ENCODE measurements at regions not wholly inside any gene's neighbourhood (a gene's known extent, or its start where the extent isn't known, plus 50 kb on each side); places are given as distances from the start of the nearest gene placed in this dataset.

DNA sequence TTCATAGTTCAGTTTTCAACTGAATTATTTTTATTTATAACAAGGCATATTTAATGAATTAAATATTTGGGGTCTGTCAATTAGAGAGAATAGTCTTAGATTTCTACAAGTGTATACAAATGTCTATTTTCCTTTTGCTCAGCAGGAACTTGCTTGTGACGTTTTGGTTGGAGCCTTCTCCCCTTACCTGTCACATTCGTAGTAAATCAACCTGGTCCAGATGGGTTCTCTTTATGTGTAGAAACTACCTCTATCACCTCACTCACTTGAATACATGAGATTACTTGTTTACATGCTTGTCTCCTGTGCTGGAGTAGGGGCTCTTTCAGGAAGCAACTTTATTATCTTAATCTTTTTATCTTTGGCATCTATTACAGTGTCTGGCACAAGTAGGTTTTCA lies 938.3 kb upstream of the IGFBP7 start:
- TF ChIP-seq MYC (IDR thresholded peaks at IDR 0.05; ENCODE audit: low read depth, low read length) (no peak), POLR2A (IDR thresholded peaks at IDR 0.05; ENCODE audit: low read depth, low read length) (no peak), POLR2AphosphoS5 (IDR thresholded peaks at IDR 0.05; ENCODE audit: insufficient read depth, low read depth, low read length) (no peak), EZH2 (IDR thresholded peaks at IDR 0.05; ENCODE audit: borderline replicate concordance, low read depth, low read length, severe bottlenecking) (no peak)
- TF ChIP-seq, protein P1, sequence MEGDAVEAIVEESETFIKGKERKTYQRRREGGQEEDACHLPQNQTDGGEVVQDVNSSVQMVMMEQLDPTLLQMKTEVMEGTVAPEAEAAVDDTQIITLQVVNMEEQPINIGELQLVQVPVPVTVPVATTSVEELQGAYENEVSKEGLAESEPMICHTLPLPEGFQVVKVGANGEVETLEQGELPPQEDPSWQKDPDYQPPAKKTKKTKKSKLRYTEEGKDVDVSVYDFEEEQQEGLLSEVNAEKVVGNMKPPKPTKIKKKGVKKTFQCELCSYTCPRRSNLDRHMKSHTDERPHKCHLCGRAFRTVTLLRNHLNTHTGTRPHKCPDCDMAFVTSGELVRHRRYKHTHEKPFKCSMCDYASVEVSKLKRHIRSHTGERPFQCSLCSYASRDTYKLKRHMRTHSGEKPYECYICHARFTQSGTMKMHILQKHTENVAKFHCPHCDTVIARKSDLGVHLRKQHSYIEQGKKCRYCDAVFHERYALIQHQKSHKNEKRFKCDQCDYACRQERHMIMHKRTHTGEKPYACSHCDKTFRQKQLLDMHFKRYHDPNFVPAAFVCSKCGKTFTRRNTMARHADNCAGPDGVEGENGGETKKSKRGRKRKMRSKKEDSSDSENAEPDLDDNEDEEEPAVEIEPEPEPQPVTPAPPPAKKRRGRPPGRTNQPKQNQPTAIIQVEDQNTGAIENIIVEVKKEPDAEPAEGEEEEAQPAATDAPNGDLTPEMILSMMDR (IDR thresholded peaks at IDR 0.05; ENCODE audit: extremely low read depth in 1 of 2, insufficient read depth in 1 of 2, low read depth in 1 of 2, low read length in 2 of 2) = no peak

All from endothelial cell of umbilical vein (primary cell).